DND-41 (cell line): ENCODE measurements at regions not wholly inside any gene's neighbourhood (a gene's known extent, or its start where the extent isn't known, plus 50 kb on each side); places are given as distances from the start of the nearest gene placed in this dataset.

Experiments used
- ATAC-seq: fragments of 200-7000 bp; cut with Tn5 transposase; 3 replicates; pipeline ENCODE4 v1.9.1; 2021; ENCODE audit warnings: low read depth; ENCODE audit not compliant: insufficient read depth
- DNase-seq: peaks from one replicate; pipeline ENCODE4 v3.0.0-alpha.2; 2020
- H2AFZ ChIP-seq: 2 replicates; pipeline ENCODE4 v1.6.0; 2012; ENCODE audit warnings: low read depth, low read length
- H3K27ac ChIP-seq: 2 replicates; pipeline ENCODE4 v1.5.1; 2012; ENCODE audit warnings: low read length, inconsistent platforms
- H3K27me3 ChIP-seq: fragments of 200-600 bp; sonication (generic); 2 replicates; pipeline ENCODE4 v1.6.0; 2012; ENCODE audit warnings: low read length, mild to moderate bottlenecking, inconsistent platforms; ENCODE audit not compliant: insufficient read depth, poor library complexity
- H3K36me3 ChIP-seq: 2 replicates; pipeline ENCODE4 v1.5.1; 2012; ENCODE audit warnings: low read length, inconsistent platforms; ENCODE audit not compliant: insufficient read depth
- H3K4me1 ChIP-seq: 2 replicates; pipeline ENCODE4 v1.5.1; 2012; ENCODE audit warnings: mild to moderate bottlenecking, low read length; ENCODE audit not compliant: insufficient read depth
- H3K4me2 ChIP-seq: 2 replicates; pipeline ENCODE4 v1.6.0; 2012; ENCODE audit warnings: mild to moderate bottlenecking, moderate library complexity, low read length, inconsistent platforms; ENCODE audit not compliant: insufficient read depth
- H3K4me3 ChIP-seq, 2 experiments: fragments of 200-600 bp in 1 of 2; shearing (Covaris generic) in 1 of 2; 2 replicates each; pipeline ENCODE4 v1.5.1; 2012 to 2016; ENCODE audit warnings: inconsistent platforms in 2 of 2, low read length in 2 of 2, mild to moderate bottlenecking in 2 of 2, low read depth in 1 of 2, moderate library complexity in 1 of 2
- H3K79me2 ChIP-seq: 2 replicates; pipeline ENCODE4 v1.6.0; 2012; ENCODE audit warnings: low read length, inconsistent platforms; ENCODE audit not compliant: insufficient read depth
- H3K9ac ChIP-seq: 2 replicates; pipeline ENCODE4 v1.6.0; 2012; ENCODE audit warnings: low read depth, mild to moderate bottlenecking, inconsistent platforms, low read length, moderate library complexity
- H3K9me3 ChIP-seq: 2 replicates; pipeline ENCODE4 v1.5.1; 2012; ENCODE audit warnings: low read length, moderate library complexity, mild to moderate bottlenecking, inconsistent platforms; ENCODE audit not compliant: insufficient read depth, severe bottlenecking
- H4K20me1 ChIP-seq: 2 replicates; pipeline ENCODE4 v1.6.0; 2012; ENCODE audit warnings: low read length; ENCODE audit not compliant: insufficient read depth
- EZH2 ChIP-seq: IDR thresholded peaks from 3 replicates; pipeline ENCODE4 v1.6.1; 2012; ENCODE audit warnings: borderline replicate concordance, low read depth, mild to moderate bottlenecking, moderate library complexity, low read length, inconsistent platforms; ENCODE audit not compliant: severe bottlenecking
- TF ChIP-seq, protein P1 (sequence below): IDR thresholded peaks from 2 replicates; pipeline ENCODE4 v1.5.1; 2012; ENCODE audit warnings: borderline replicate concordance, low read length, moderate library complexity, mild to moderate bottlenecking; ENCODE audit not compliant: poor library complexity, severe bottlenecking; ENCODE audit errors: extremely low read depth

DNA sequence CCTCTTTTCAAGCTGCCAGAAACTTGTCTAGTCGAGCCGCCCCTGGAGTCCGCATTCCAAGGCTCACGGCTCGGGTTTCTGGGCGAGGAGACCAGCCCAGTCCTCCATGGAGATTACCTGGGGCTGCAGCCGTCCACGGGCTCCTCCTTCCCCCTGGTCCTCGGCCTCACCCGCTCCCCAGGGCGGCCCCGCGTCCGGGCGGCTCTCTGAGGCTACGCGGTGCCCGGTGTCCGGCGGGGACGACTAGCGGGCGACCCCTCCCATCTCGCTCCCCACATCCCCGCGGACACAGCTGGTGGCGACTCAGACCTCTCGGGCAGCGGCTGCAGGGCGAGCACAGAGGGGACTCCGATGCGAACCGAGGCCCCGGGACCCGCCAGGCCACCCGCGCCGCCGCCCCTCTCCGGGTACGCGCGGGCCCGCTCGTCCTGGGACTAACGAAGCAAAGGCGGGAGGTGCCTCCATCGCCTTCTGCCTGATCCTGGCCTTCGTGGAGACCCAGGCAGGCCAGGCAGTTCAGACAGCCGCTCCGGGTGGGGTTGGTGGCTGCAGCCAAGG lies 159.4 kb downstream of the TRAM1L1 start:
- Histone ChIP-seq H3K27me3 (no peaks in the 10 kb centered on the region), H3K9ac (no peak overlapping the region), H2AFZ (no peak overlapping the region), H3K4me1 (no peaks in the 10 kb centered on the region), H3K9me3 (no peaks in the 10 kb centered on the region), H3K4me2 (no peak overlapping the region), H3K4me3 (no peak overlapping the region), H3K36me3 (no peaks in the 10 kb centered on the region), H4K20me1 (no peaks in the 10 kb centered on the region), H3K27ac (no peak overlapping the region), H3K79me2 (no peaks in the 10 kb centered on the region)
- DNase-seq (no peak), ATAC-seq (no peak)
- TF ChIP-seq, protein P1, sequence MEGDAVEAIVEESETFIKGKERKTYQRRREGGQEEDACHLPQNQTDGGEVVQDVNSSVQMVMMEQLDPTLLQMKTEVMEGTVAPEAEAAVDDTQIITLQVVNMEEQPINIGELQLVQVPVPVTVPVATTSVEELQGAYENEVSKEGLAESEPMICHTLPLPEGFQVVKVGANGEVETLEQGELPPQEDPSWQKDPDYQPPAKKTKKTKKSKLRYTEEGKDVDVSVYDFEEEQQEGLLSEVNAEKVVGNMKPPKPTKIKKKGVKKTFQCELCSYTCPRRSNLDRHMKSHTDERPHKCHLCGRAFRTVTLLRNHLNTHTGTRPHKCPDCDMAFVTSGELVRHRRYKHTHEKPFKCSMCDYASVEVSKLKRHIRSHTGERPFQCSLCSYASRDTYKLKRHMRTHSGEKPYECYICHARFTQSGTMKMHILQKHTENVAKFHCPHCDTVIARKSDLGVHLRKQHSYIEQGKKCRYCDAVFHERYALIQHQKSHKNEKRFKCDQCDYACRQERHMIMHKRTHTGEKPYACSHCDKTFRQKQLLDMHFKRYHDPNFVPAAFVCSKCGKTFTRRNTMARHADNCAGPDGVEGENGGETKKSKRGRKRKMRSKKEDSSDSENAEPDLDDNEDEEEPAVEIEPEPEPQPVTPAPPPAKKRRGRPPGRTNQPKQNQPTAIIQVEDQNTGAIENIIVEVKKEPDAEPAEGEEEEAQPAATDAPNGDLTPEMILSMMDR = no peak
- no peak for TF ChIP-seq EZH2

DNA sequence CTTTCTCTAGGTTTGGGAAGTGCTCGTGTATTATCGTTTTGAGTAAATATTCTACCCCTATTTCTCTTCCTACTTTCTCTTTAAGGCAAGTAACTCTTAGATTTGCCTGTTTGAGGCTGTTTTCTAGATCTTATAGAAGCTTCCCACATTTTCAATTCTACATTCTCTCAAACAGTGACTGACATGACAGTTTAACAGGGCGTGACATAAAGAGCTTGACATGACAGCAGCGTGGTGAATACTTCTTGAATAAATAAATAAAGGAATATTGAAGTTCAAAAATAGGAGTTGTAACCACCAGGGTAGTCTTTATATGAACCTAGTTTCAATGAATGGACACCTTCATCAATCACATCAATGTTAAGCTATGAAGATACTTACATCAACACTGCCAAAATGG lies 162.0 kb downstream of the TRAM1L1 start:
- no peak for TF ChIP-seq EZH2
- TF ChIP-seq, protein P1 = no peak
- Histone ChIP-seq H3K4me2 (no peak overlapping the region), H3K9me3 (no peaks in the 10 kb centered on the region), H3K9ac (no peak overlapping the region), H3K79me2 (no peaks in the 10 kb centered on the region), H3K36me3 (no peaks in the 10 kb centered on the region), H4K20me1 (no peaks in the 10 kb centered on the region), H3K27ac (no peak overlapping the region), H3K27me3 (no peaks in the 10 kb centered on the region), H2AFZ (no peak overlapping the region), H3K4me1 (no peaks in the 10 kb centered on the region), H3K4me3 (no peak overlapping the region)
- no peak for DNase-seq
- ATAC-seq = no peak

DNA sequence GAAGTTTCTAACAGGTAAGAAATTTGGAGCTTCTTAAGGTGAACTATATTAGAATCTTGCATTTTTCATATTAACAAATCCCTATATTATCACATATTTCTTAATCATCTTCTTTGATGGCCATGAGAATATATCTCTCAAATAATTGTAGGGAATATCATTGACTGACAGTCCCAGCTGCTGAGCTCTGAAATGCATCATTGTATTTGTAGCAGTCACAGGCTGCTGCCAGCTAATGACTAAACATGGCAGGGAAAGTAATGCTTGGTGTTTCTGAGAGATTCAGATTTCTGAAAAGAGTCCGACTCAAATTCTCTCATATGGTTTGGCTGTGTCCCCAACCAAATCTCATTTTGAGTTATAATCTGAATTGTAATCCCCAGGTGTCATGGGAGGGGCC lies 171.9 kb downstream of the TRAM1L1 start:
- no peak overlapping the region for H3K4me3 ChIP-seq
- H3K9ac ChIP-seq = no peak overlapping the region
- no peaks in the 10 kb centered on the region for H4K20me1 ChIP-seq
- H3K4me1 ChIP-seq = no peaks in the 10 kb centered on the region
- no peaks in the 10 kb centered on the region for H3K27me3 ChIP-seq
- ATAC-seq = no peak
- H3K27ac ChIP-seq = no peak overlapping the region
- no peak for TF ChIP-seq EZH2
- TF ChIP-seq, protein P1 = no peak
- H3K9me3 ChIP-seq = no peaks in the 10 kb centered on the region
- H3K36me3 ChIP-seq = no peaks in the 10 kb centered on the region
- H3K79me2 ChIP-seq = no peaks in the 10 kb centered on the region
- no peak overlapping the region for H3K4me2 ChIP-seq
- no peak for DNase-seq
- no peak overlapping the region for H2AFZ ChIP-seq

DNA sequence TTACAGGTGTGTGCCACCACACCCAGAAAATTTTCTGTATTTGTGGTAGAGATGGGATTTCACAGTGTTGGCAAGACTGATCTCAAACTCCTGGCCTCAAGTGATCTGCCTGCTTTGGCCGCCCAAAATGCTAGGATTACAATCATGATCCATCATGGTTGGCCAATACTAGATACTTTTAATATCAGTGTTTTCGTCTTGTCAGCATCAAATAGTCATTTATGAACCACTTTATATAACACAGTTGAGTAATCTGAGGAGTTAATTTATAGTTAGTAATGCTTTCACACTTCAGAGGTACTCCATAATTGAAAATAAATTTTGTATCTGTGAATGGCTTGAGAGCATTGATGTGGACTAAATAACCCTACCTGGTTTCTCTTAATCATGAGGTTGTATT lies 178.6 kb downstream of the TRAM1L1 start:
- no peak for DNase-seq
- ATAC-seq = no peak
- Histone ChIP-seq H3K9me3 (no peaks in the 10 kb centered on the region), H3K27ac (no peak overlapping the region), H3K4me2 (no peak overlapping the region), H3K4me3 (no peak overlapping the region), H2AFZ (no peak overlapping the region), H3K36me3 (no peaks in the 10 kb centered on the region), H3K9ac (no peak overlapping the region), H4K20me1 (no peaks in the 10 kb centered on the region), H3K27me3 (no peaks in the 10 kb centered on the region), H3K79me2 (no peaks in the 10 kb centered on the region), H3K4me1 (no peaks in the 10 kb centered on the region)
- no peak for TF ChIP-seq EZH2
- TF ChIP-seq, protein P1 = no peak
